HG03139 (cell line): ENCODE measurements at regions not wholly inside any gene's neighbourhood (a gene's known extent, or its start where the extent isn't known, plus 50 kb on each side); places are given as distances from the start of the nearest gene placed in this dataset.

ENCODE experiments used
- ATAC-seq: cut with Tn5 transposase; IDR thresholded peaks from one replicate; pipeline ENCODE4 v1.9.1; 2021; ENCODE audit not compliant: unreplicated experiment

DNA sequence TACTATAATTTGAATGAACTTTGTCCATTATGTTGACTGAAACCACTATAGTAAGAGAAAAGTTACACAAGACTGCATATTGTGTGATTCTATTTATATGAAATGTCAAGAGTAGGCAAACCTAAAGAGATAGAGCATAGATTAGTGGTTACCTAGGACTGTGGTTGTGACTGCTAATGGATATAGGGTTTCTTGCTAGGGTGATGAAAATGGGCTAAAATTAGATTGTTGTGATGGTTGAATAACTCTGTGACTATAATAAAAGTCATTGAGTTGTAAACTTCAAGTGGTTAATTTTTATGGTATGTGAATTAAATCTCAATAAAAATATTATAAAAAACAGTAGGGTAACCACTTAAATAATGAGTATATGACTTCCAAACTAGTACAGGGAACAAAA, 142.9 kb upstream of the AHR start:
- ATAC-seq, result no peak

DNA sequence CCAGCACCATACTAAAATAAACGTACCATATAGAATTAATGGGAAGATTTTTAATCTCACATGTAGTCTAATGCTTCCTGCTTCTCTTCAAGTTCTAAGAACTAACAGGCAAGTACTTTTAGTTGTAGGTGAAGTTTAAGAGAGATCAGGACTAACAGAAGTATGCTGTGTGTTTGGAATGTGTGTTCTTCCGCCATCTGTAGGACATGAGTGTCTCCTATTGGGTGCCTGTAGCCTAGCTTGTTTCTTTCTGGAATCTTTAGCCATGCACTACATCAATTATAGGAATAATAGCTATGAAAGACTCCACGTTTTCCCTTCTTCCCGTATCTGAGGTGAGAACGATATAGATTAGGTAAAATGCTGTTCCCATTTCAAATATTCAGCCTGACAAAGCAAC, 140.2 kb upstream of the AHR start:
- ATAC-seq, result no peak

DNA sequence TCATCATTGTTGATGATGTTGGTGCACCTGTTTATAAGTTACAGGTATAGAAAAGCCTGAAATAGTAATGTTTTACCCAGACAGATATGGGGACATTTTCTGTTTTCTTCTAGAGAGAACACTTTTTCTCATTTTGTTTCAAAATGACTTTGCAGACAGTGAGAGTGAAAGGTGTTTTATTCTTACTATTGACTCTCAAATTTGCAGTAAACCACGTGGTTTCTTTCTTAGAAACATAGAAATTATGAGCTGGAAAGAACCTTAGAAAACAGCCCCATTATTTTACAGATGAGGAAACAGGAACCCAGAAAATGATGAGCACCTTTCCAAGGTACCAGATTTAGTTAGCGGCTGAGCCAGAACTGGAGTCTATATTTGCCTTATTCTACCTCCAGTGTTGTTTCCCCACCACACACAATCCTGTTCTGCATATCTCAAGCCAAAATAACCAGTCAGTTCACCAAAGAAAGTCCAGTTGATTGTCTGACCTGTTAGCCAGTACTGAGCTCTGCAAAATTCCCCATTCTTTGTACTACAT, 138.9 kb upstream of the AHR start:
- peak; percentile 79 for ATAC-seq

DNA sequence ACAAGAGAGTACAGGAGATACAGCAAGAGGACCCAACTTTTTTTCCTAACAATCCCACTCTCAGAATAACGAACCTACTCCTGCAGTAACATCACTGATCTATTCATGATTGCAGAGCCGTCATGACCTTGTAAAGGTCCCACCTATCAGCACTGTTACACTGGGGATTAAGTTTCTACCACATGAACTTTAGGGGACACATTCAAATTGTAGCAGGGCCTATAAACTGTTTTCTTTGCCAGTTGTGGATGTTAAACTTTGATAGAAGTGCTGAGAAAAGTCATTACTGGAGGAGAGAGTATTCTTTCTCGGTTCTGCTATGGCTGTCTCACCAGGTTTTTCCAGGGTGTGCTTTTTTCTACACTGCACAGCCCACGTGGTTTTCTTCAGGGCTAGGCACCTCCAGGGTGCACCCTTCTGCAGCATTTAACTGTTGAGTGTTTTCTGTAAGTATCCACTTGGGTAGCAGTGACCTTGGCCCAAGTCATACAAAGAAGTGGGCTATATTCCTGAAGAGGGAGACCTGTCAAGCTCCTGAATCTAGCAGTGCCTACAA, 131.6 kb upstream of the AHR start:
- peak; percentile 60 for ATAC-seq

DNA sequence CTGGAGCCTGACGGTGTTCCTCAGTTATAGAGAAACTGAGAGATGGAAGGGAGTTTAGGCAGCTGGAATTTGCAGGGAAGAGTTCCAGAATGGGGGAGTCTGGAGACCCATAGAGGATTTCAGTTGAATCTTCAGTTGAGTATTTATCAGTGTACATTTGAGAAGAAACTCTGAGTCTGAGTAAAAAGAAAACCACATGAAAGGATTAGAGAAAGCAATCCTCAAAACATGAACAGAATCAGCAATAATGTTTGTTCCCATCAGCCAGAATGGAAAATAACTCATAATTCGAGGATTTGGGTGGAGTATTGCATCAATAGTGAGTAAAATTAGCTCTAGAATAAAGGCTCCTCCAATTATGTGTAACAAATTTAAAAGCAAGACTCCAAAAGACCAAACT, 130.0 kb upstream of the AHR start:
- ATAC-seq, result no peak

DNA sequence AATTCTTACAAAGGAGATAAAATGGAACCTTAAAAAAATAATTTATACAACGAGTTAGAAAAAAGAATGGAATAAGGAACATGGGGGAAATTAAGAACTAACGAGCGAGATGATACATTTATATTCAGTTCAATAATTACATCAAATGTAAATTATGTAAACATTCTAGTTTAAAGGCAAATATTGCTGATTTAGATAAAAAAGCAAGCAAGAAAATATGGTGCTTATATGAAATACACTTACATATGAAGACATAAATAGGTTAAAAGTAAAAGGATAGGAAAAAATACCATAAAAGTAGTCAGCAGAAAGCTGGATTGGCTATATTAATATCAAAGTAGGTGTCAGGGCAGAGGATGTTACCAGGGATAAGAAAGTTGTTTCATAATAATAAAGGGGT, 127.0 kb upstream of the AHR start:
- no peak for ATAC-seq

DNA sequence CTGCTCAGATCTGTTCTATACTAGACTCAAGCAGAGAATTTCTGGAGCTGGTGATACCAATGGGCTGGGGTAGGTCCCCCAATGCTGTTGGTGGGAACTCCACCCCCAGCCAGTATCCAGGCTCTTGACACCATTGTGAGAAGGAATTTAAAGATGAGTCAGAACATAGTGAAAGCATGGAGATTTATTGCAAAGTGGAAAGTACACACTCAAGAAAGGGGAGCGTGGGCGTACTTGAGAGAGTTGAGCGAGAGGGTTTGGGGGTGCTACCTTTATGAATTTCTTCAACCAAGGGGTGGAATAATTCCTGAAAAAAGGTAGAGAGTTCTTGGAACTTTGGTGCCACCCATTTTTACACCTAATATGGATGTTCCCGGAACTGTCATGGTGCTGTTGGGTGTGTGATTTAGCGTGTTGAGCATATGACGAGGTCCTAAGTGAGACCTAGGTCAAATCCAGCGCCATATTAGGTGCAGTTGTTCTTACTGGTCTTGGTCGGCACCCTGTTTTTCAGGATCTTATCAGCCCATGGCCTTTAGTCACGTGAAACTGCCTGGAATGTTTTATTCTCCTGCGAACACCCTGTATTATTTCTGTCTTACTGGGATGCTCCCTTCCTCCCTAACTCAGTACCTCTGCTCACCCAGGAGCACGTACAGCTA, 122.0 kb upstream of the AHR start:
- ATAC-seq, result no peak

DNA sequence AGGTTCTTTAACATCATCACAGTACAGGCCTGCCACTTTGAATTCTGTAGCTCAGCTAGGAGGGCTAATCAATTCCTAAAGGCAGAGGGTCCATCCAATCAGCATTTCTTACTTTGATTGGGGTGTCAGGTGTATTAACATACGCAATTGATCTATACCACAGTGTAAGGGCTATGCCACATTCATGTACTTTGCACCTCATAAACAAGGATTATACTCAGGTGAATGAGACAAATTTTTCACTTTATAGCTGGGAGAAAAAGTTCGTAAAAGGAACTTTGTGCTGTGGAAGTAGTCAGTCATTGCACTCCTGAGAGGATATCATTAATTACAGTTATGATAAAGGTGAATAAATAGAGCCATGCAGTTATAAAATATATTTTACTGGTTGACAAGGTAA, 119.9 kb upstream of the AHR start:
- ATAC-seq, result no peak

DNA sequence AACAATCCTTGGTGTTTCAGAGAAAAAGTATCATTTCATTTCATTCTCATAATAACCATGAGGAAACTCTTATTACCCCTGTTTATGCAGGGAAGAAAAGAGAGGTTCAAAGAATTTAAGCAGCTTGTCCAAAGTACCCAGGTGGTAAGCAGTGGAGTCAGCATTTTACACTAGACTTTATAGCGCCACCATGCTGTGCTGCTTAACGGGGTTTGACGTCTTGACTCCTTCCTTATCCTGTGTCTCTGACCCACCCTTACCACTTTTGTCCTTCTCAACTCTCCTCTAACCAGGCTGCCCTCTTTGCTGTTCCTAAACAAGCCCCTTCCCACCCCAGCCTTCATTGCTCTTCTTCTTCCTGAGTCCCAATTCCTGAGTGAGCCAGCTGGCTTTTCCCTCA, 117.0 kb upstream of the AHR start:
- ATAC-seq, result no peak

DNA sequence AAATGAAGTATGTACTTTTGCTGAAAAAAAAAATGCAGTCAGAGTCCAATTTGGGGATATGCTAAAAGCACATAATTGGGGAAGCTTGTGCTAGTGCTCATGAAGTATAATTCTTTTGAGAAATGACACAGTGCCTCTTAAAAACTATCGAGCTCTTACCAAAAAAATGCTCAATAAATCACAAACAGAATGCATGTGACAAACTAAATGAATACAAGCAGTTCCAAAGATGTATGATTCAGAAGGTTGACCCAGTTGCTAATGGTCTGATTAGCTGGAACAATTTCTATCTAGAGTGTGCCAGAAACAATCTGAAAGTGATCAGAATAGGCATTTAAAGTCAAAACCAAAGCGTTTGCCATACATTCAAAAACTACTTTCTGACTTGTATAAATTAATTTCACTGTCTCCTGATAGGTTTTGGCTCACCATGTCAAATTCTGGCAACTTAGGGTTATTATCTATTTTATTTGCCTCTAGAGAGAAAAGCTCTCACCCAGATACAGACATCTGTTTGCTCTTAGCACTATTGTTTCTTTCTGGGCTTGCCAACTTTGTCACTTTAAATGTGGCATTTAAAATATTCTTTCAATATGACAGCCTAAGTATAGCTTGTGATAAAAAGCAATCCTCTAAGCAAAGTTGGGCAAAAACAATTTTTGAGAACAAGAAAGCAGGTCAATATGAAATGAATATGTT, 114.7 kb upstream of the AHR start:
- no peak for ATAC-seq

DNA sequence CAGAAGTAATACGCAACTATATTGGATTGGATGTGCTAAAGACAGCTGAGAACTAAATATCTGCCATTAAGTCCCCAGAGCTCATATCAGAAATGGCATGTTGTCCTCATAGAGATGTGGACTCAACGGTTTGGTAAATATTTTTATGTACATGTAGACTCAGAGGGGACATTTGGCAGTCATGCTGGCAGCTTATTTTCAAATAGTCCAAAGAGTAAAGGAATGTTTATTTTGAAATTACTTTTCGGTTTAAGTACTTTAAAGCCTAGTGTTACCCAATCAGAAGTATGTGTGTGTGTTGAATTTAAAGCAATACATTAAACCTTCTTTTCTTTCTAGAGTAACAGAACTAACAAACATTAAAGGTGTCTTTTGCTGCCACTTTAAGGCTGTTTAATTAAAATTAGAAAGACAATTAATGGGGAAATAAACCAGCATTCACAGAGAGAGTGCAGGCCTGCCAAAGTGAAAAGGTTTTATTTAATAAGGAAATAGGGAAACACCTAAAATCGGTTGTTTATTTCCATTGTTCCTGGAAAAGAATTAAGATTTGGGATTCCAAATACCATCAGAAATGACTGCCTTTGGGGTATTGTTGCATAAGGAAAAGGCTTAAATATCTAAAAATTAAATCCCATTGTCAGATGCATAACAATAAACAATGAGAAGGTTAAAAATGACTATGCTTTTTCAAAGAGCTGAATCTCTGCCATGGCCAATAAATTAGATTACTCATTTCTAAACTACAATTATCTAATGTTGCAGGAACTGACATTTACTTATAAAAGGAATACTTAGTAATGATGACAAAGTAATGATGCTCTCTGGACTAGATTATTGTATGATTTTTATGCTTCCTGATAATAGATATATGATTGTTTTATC, 113.4 kb upstream of the AHR start:
- peak; percentile 9 for ATAC-seq

DNA sequence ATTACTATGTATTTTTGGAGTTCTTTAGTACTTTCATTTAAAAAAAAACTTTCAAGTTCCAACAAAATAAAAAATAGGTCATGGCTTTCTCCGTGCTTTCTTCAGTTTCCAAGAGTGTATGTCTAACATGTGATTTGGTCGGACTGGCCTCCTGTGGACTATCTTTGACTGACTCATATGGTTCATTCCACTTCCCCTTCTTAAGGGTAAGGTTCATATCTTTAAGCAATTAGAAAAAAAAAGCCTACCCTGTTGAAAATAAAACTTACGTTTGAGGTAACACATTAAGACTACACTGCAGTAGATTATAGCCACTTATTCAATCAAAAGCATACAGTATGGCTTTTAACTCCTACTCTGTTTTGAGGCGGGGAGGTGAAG, 112.8 kb upstream of the AHR start:
- peak; percentile 99 for ATAC-seq

DNA sequence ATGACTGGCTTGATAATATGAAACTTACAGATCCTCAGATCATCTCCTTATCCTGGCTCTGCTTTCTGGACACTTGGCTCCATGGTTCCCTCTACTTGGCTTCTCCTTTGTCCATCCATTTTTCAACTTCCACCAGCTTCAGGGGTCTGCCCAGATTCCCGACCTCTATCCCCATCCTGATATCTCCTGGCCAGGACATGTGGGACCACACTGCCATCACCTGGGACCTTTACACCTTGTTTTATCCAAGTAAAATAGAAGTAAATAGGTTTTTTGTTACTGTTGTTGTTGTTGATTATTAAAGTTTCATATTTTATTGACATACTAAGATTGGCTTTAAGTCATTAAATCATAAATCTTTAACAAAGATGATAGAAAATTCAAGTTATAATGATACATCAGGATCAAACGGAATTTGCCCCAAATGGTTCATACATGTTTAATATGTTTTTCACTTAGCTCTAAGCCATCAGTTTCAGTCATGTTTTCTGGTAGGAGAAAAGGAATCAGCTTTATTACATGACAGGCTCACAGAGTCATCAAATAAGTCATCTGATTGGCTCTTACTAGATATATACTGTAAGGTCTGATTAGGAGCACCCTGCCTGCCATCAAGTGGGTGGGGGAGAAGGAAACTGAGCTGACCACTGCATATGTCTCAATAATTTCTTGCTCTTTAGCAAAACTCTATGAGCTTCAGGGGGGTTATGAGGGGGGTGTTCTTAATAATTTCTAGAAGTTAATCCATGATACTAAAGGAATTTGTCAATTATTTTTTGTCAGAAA, 111.5 kb upstream of the AHR start:
- no peak for ATAC-seq

DNA sequence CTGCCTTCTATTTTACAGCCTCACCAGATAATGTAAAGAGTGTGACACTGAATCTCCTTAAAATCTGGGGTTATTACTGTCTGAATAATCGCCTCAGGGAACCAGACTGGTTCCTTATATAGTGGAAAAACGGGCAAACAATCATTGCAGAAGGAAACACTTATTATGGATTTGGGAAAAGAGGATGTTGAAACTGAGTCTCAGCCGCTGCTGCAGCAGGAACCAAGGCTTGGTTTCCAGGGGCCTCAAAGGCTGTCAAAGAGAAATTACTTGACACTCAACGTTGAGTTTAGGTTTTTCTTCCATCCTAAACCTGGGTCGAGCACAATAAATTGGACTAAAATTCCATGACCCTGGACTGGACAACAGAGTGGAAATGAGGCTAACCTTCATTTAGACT, 103.8 kb upstream of the AHR start:
- ATAC-seq, result no peak

DNA sequence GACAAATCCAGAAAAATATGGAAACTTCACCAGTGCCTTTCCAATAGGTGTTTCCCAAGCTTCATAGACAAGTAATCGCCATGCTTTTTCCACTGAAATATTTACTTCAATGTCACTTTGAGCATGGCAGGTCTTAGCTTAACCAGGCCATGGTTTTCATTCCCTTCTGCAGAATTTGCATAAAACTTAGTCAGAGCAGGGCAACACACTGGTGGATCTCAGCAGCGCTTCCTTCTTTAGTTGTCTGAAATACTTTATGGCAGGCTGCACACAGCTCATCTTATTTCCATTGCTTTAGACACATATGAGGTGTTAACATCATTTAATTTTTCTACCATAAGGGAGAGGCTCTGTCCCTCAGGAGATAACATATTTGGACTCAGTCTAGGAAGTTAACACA, 102.9 kb upstream of the AHR start:
- peak; percentile 86 for ATAC-seq

DNA sequence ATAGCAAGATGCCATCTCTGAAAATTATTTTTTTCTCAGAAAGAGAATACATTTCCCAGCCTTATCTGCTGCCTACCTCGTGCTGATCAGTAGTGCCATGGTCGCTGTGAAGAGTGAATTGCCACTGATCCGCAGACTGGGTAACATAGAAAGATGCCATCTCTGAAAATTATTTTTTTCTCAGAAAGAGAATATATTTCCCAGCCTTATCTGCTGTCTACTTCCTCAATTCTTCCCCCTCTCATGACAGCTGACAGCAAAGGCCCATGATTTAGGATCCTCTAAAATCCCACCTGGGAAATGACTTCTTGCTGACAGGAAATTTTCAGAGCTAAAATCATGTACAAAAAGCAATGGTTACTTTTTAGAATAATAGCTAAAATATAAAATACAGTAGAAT, 92.5 kb upstream of the AHR start:
- ATAC-seq, result no peak

DNA sequence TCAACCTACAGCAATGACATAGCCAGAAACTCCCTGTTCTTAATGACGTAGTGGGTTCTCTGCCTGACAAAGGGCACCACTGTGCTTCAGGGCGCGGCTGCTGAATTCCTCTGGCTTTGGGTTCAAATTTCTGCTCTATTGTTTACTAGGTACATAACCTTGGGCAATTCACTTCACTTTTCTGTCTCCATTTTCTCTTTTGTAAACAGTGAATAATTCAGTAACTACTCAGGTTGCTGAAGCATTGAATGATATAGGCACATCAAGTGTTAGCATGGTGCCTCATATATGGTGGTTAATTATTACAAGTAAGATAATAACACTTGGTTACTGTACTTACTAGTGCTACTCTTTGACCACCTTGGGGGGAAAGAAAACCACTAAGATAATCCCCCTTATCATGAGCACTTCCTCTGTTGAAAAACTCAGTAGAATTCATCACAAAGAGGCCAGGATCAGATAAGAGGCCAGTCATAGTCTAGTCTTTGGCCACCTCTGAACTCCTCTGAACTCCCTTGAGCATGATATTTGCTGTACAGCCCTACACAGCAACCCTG, 92.0 kb upstream of the AHR start:
- peak; percentile 68 for ATAC-seq

DNA sequence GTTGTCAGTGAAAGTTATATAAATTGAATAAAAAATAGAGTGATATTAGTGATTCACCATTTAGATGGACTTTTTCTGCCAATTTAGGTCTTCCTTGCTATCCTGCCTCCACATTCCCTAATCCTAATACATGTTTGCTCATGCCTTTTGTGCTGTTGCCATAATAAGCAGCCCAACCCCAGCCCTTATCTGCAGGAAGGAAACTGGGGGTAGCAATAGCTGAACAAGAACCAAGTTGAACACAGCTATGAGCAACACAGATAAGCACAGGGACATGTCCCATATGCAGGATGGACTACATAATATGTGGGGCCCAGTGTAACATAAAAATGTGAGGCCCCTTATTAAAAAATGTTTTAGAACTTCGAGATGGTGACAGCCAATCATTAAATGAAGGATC, 91.2 kb upstream of the AHR start:
- no peak for ATAC-seq

DNA sequence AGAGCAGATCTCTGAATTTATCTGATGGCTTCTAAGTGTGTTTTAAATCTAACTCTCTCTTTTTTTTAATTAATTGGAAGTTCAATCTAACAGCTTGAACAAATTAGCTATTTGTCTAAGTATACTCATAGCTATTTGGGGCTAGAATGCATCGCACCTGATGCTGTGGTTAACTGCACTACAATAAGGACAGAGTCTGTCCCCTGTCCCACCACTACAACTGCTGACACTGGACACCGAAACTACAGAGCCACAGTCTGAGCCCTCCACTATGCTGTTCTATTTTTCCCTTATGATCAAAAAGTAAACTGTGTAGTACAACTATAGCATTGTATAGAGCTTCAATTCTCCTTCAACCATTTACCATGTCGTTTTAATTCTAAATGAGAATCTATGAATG, 89.4 kb upstream of the AHR start:
- ATAC-seq, result no peak

DNA sequence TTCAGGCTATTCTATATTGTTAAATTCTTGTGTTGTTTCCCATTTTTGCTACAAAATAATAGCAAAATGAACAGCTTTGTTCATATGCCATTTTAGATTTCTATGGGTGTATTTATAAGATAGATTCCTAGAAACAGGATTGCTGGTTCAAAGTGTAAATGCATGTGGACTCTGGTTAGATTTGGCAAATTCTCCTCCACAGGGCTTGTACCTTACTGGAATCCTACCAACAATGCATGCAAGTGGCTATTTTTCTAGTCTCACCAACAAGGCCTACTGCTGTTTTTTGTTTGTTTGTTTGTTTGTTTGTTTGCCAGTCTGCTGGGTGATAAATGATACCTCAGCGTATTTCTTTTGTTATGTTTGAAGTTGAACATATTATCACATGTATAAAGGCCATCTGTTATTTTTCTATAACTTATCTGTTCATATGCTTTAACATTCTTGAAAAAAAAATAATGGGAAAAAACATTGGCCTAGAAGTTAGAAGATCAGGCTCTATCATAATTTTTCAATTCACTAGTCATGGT, 87.1 kb upstream of the AHR start:
- no peak for ATAC-seq
